IMR-90 (cell line): ENCODE measurements at regions not wholly inside any gene's neighbourhood (a gene's known extent, or its start where the extent isn't known, plus 50 kb on each side); places are given as distances from the start of the nearest gene placed in this dataset.

ENCODE experiments used
- ATAC-seq: fragments of 200-7000 bp; cut with Tn5 transposase; 2 replicates; pipeline ENCODE4 v1.9.1; 2020; ENCODE audit warnings: low read depth, mild to moderate bottlenecking, moderate library complexity
- BruUV-seq: library from RNA; stranded (reverse); fragments of 400-500 nt; replicated peaks from 2 replicates; lab custom pipeline; 2021; lab: Mats Ljungman, UMichigan
- CTCF ChIA-PET: fragments of 300-600 bp; formaldehyde crosslinking; extraction: SDS; loops from one replicate; lab custom pipeline; 2021; ENCODE audit warnings: antibody characterized with exemption; lab: Yijun Ruan, JAX
- POLR2A ChIA-PET: fragments of 300-600 bp; sonication (Branson Sonifier 250); formaldehyde crosslinking; loops from one replicate; lab custom pipeline; 2022; ENCODE audit warnings: antibody characterized with exemption; ENCODE audit not compliant: unreplicated experiment; lab: Charles Lee
- DNase-seq: peaks from one replicate; pipeline ENCODE4 v3.0.0; 2013
- H2AFZ ChIP-seq: replicated peaks from 2 replicates; pipeline ENCODE3; 2013; ENCODE audit warnings: low read length, mild to moderate bottlenecking; ENCODE audit not compliant: poor library complexity
- H2AK5ac ChIP-seq: 2 replicates; pipeline ENCODE4 v1.6.1; 2013; ENCODE audit warnings: low read depth, low read length, inconsistent platforms
- H2AK9ac ChIP-seq: replicated peaks from 2 replicates; pipeline ENCODE3; 2013; ENCODE audit warnings: mild to moderate bottlenecking, low read depth, low read length, moderate library complexity; ENCODE audit not compliant: poor library complexity
- H2BK120ac ChIP-seq: 2 replicates; pipeline ENCODE4 v1.6.1; 2013; ENCODE audit warnings: low read depth, low read length, inconsistent platforms
- H2BK15ac ChIP-seq: 3 replicates; pipeline ENCODE4 v1.6.1; 2013; ENCODE audit warnings: low read depth, low read length, inconsistent platforms
- H2BK20ac ChIP-seq: 2 replicates; pipeline ENCODE4 v1.6.1; 2013; ENCODE audit warnings: low read depth, mild to moderate bottlenecking, inconsistent platforms, low read length, moderate library complexity
- H2BK5ac ChIP-seq: 2 replicates; pipeline ENCODE4 v1.6.1; 2013; ENCODE audit warnings: mild to moderate bottlenecking, low read depth, low read length, inconsistent platforms; ENCODE audit not compliant: poor library complexity, severe bottlenecking
- H3K14ac ChIP-seq: replicated peaks from 2 replicates; pipeline ENCODE4 v1.6.1; 2013; ENCODE audit warnings: low read depth, low read length, inconsistent platforms
- H3K18ac ChIP-seq: 2 replicates; pipeline ENCODE4 v1.6.1; 2013; ENCODE audit warnings: low read depth, low read length, control low read depth
- H3K23ac ChIP-seq: 2 replicates; pipeline ENCODE4 v1.6.1; 2013; ENCODE audit warnings: low read depth, low read length, inconsistent platforms
- H3K27ac ChIP-seq: 2 replicates; pipeline ENCODE4 v1.5.1; 2013; ENCODE audit warnings: mild to moderate bottlenecking, control low read depth, low read length; ENCODE audit not compliant: insufficient read depth
- H3K27me3 ChIP-seq: 2 replicates; pipeline ENCODE4 v1.6.1; 2013; ENCODE audit warnings: low read length; ENCODE audit not compliant: control insufficient read depth, insufficient read depth
- H3K36me3 ChIP-seq: 2 replicates; pipeline ENCODE4 v1.6.1; 2013; ENCODE audit warnings: low read length, mixed read lengths; ENCODE audit not compliant: control insufficient read depth, insufficient read depth
- H3K4ac ChIP-seq: 2 replicates; pipeline ENCODE4 v1.6.1; 2013; ENCODE audit warnings: low read depth, low read length, inconsistent platforms
- H3K4me1 ChIP-seq: 2 replicates; pipeline ENCODE4 v1.6.1; 2013; ENCODE audit warnings: low read length, mixed read lengths; ENCODE audit not compliant: control insufficient read depth, insufficient read depth
- H3K4me2 ChIP-seq: 2 replicates; pipeline ENCODE4 v1.6.1; 2013; ENCODE audit warnings: low read depth, mild to moderate bottlenecking, control low read depth, low read length, moderate library complexity
- H3K4me3 ChIP-seq: 2 replicates; pipeline ENCODE4 v1.5.1; 2013; ENCODE audit warnings: low read depth, mild to moderate bottlenecking, control low read depth, low read length, moderate library complexity; ENCODE audit not compliant: insufficient read depth
- H3K56ac ChIP-seq: 2 replicates; pipeline ENCODE4 v1.6.1; 2013; ENCODE audit warnings: low read length, inconsistent platforms; ENCODE audit not compliant: insufficient read depth; ENCODE audit errors: extremely low read depth
- H3K79me1 ChIP-seq, 2 experiments: 2 replicates each; pipeline ENCODE4 v1.6.1; 2013; ENCODE audit warnings: low read length in 2 of 2, inconsistent platforms in 1 of 2, low read depth in 1 of 2
- H3K9ac ChIP-seq: 2 replicates; pipeline ENCODE4 v1.6.1; 2013; ENCODE audit warnings: low read depth, low read length, control low read depth
- H3K9me1 ChIP-seq: 2 replicates; pipeline ENCODE4 v1.6.1; 2013; ENCODE audit warnings: low read length, inconsistent platforms; ENCODE audit not compliant: insufficient read depth
- H3K9me3 ChIP-seq: 2 replicates; pipeline ENCODE4 v1.6.1; 2013; ENCODE audit warnings: low read length; ENCODE audit not compliant: control insufficient read depth, insufficient read depth
- H4K20me1 ChIP-seq: 2 replicates; pipeline ENCODE4 v1.6.1; 2013; ENCODE audit warnings: low read length, inconsistent platforms; ENCODE audit not compliant: insufficient read depth
- H4K5ac ChIP-seq: 2 replicates; pipeline ENCODE4 v1.6.1; 2013; ENCODE audit warnings: mild to moderate bottlenecking, low read depth, low read length, control low read depth
- H4K8ac ChIP-seq, 2 experiments: 2 replicates each; pipeline ENCODE4 v1.6.1; 2013; ENCODE audit warnings: low read depth in 2 of 2, low read length in 2 of 2, control low read depth in 1 of 2, inconsistent platforms in 1 of 2
- H4K91ac ChIP-seq: 2 replicates; pipeline ENCODE4 v1.6.1; 2013; ENCODE audit warnings: low read depth, low read length, inconsistent platforms; ENCODE audit not compliant: insufficient read depth
- BHLHE40 ChIP-seq: fragments of 150-350 bp; IDR thresholded peaks from 2 replicates; pipeline ENCODE4 v1.6.1; 2016; ENCODE audit warnings: mild to moderate bottlenecking, low read depth, low read length
- CEBPB ChIP-seq: IDR thresholded peaks from 2 replicates; pipeline ENCODE4 v1.6.1; 2012; ENCODE audit warnings: low read depth, low read length, improper control_type of control experiment
- CHD1 ChIP-seq: IDR thresholded peaks from 2 replicates; pipeline ENCODE4 v1.6.1; 2012; ENCODE audit warnings: low read depth, low read length, improper control_type of control experiment
- CTCF ChIP-seq: conservative IDR thresholded peaks from 2 replicates; pipeline ENCODE4 v1.5.1; 2012; ENCODE audit warnings: mild to moderate bottlenecking, low read depth, low read length, improper control_type of control experiment
- ELK1 ChIP-seq: fragments of 150-350 bp; IDR thresholded peaks from 2 replicates; pipeline ENCODE4 v1.6.1; 2016; ENCODE audit warnings: low read depth, mild to moderate bottlenecking, low read length, moderate library complexity, borderline replicate concordance
- FOS ChIP-seq: fragments of 150-350 bp; IDR thresholded peaks from 2 replicates; pipeline ENCODE4 v1.6.1; 2016; ENCODE audit warnings: low read depth, low read length
- MAFK ChIP-seq: IDR thresholded peaks from 2 replicates; pipeline ENCODE4 v1.6.1; 2012; ENCODE audit warnings: low read depth, low read length, improper control_type of control experiment
- MAZ ChIP-seq: IDR thresholded peaks from 2 replicates; pipeline ENCODE4 v1.6.1; 2012; ENCODE audit warnings: low read depth, mild to moderate bottlenecking, low read length, improper control_type of control experiment, moderate library complexity, borderline replicate concordance
- MXI1 ChIP-seq: IDR thresholded peaks from 2 replicates; pipeline ENCODE4 v1.6.1; 2012; ENCODE audit warnings: low read depth, mild to moderate bottlenecking, low read length, moderate library complexity, borderline replicate concordance
- NFE2L2 ChIP-seq: fragments of 150-350 bp; IDR thresholded peaks from 2 replicates; pipeline ENCODE4 v1.6.1; 2016; ENCODE audit warnings: low read depth, mild to moderate bottlenecking, low read length
- POLR2A ChIP-seq: IDR thresholded peaks from 2 replicates; pipeline ENCODE4 v1.6.1; 2012; ENCODE audit warnings: mild to moderate bottlenecking, low read depth, low read length
- RAD21 ChIP-seq: IDR thresholded peaks from 2 replicates; pipeline ENCODE4 v1.6.1; 2012; ENCODE audit warnings: low read length, improper control_type of control experiment
- RCOR1 ChIP-seq: IDR thresholded peaks from 2 replicates; pipeline ENCODE4 v1.6.1; 2012; ENCODE audit warnings: mild to moderate bottlenecking, low read length, improper control_type of control experiment; ENCODE audit not compliant: insufficient replicate concordance
- RFX5 ChIP-seq: IDR thresholded peaks from 2 replicates; pipeline ENCODE4 v1.8.0; 2012; ENCODE audit warnings: low read depth, mild to moderate bottlenecking, low read length, moderate library complexity
- SMC3 ChIP-seq: fragments of 150-350 bp; IDR thresholded peaks from 2 replicates; pipeline ENCODE4 v1.6.1; 2016; ENCODE audit warnings: low read depth, mild to moderate bottlenecking, antibody characterized with exemption, low read length, moderate library complexity
- USF2 ChIP-seq: fragments of 150-350 bp; IDR thresholded peaks from 2 replicates; pipeline ENCODE4 v1.6.1; 2017; ENCODE audit warnings: mild to moderate bottlenecking, antibody characterized with exemption, low read length, low read depth
- WGBS, 2 experiments: methylation state at CpG; one replicate each; pipeline versions ENCODE4 v1.1.5 to v1.1.7; 2013; ENCODE audit warnings: missing lambda C conversion rate in 2 of 2; ENCODE audit not compliant: insufficient read length in 1 of 2; ENCODE audit errors: extremely low coverage in 2 of 2; 5-methylcytosine and 5-hydroxymethylcytosine counted together
- dilution Hi-C: fragments of 300-500 bp; cut with HindIII; formaldehyde crosslinking; loops from one replicate; pipeline ENCODE4 v1.14.3; 2018; ENCODE audit warnings: low sequenced_read_pairs; ENCODE audit not compliant: unreplicated experiment
- in situ Hi-C: fragments of 300-500 bp; cut with MboI; formaldehyde crosslinking; loops from 3 replicates; pipeline ENCODE4 v1.14.3; 2019; ENCODE audit warnings: low sequenced_read_pairs, inconsistent platforms, mixed read lengths
- intact Hi-C: fragments of 100-400 bp; cut with micrococcal nuclease; formaldehyde crosslinking; loops from 2 replicates; pipeline ENCODE4 v1.10.0; 2022

DNA sequence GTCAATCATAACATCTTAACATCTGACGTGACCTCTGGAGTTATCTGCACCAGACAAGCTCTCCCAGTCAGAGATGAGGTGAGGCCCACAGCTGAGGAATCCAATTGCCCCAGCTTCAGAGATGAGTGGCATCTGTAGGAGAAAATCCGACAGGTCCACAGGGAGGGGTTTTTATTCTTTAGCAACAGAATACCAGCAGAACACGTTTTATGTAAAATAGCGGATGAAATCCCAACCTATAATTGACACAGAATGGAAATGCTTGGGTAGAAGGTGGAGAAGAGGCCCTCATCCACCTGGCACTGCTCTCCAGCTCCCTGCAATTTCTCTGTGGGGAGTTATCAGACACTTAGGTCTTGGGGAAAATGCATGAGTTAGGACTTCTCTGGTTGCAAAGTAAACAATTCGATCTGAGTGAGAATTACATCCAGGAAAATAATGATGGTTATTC lies 144.2 kb upstream of the NRP1 start:
- Histone ChIP-seq H2BK20ac (no peak overlapping the region), H2BK120ac (no peak overlapping the region), H3K27ac (no peak overlapping the region), H2BK5ac (no peak overlapping the region), H3K56ac (no peak overlapping the region), H3K9me1 (no peaks in the 10 kb centered on the region), H4K8ac (no peak overlapping the region), H2AK9ac (no peak overlapping the region), H3K9ac (no peak overlapping the region), H3K4ac (no peak overlapping the region), H3K79me1 (no peaks in the 10 kb centered on the region), H4K5ac (no peak overlapping the region), H3K9me3 (no peaks in the 10 kb centered on the region), H3K23ac (no peak overlapping the region), H3K4me3 (no peak overlapping the region), H3K36me3 (no peaks in the 10 kb centered on the region), H4K91ac (no peak overlapping the region), H3K27me3 (no peaks in the 10 kb centered on the region; the same call in 1 of the 2 replicates), H3K4me1 (no peaks in the 10 kb centered on the region), H4K20me1 (no peaks in the 10 kb centered on the region), H3K18ac (no peak overlapping the region), H3K14ac (no peak overlapping the region), H2BK15ac (no peak overlapping the region), H2AFZ (no peak overlapping the region), H2AK5ac (no peak overlapping the region), H3K4me2 (no peak overlapping the region)
- in situ Hi-C loops (no loop called here), intact Hi-C loops (no loop called here), dilution Hi-C loops (no loop called here)
- BruUV-seq = no TSS peak
- ChIA-PET POLR2A (no interaction called here), CTCF (no interaction called here)
- no peak for DNase-seq
- TF ChIP-seq MAFK = no peak
- TF ChIP-seq CEBPB = no peak
- no peak for TF ChIP-seq RAD21
- no peak for TF ChIP-seq RFX5
- TF ChIP-seq CHD1 = no peak
- TF ChIP-seq POLR2A = no peak
- TF ChIP-seq ELK1 = no peak
- TF ChIP-seq SMC3 = no peak
- TF ChIP-seq MXI1 = no peak
- TF ChIP-seq RCOR1 = no peak
- TF ChIP-seq NFE2L2 = no peak
- TF ChIP-seq FOS = no peak
- no peak for TF ChIP-seq CTCF
- no peak for TF ChIP-seq BHLHE40
- TF ChIP-seq MAZ = no peak
- no peak for TF ChIP-seq USF2
- ATAC-seq = no peak
- no CpG with 5 or more reads among the region's 5 CpGs for WGBS, 2 experiments
